ENCODE measurements at regions not wholly inside any gene's neighbourhood (a gene's known extent, or its start where the extent isn't known, plus 50 kb on each side); places are given as distances from the start of the nearest gene placed in this dataset.

- H3K4me3 Mint-ChIP-seq = no peak overlapping the region
- H3K27me3 Mint-ChIP-seq (ENCODE audit: insufficient read depth) = peaks cover 13% of the 10 kb centered on the region
- H3K4me1 Mint-ChIP-seq = peaks cover 6% of the 10 kb centered on the region
Observed at GRCh38 chr9:96045811-96046210, 170.3 kb downstream of the ERCC6L2 start.

DNA sequence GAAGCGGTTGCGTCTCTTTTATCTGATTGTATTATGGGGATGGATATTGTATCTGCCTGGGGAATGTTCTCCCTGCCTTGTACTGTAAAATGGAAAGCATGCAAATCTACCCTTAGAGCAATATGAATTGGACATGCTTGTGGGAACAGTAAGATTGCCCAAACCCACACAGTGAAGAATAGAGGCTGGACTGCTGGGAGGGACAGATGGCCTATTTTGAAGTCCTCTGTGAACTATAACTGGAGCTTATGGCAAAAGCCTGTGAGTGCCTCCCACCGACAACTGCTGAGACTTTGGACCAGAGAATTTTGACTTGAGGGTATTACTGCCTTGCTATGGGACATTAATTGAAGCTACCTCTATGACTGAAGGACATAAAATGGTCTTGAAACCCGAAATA, 168.9 kb downstream of the ERCC6L2 start:
- no peak overlapping the region for H3K27ac Mint-ChIP-seq
- no peak for DNase-seq
- peaks cover 2% of the 10 kb centered on the region for H3K36me3 Mint-ChIP-seq (ENCODE audit: low read depth)
- H3K9me3 Mint-ChIP-seq = no peaks in the 10 kb centered on the region
- Histone ChIP-seq H3K9me3 (ENCODE audit: control insufficient read depth, low read length) (no peaks in the 10 kb centered on the region), H3K27me3 (ENCODE audit: control insufficient read depth, insufficient read depth, low read length, poor library complexity, severe bottlenecking) (no peaks in the 10 kb centered on the region), H3K4me1 (ENCODE audit: control insufficient read depth, insufficient read depth, low read length) (peaks cover 4% of the 10 kb centered on the region), H3K9ac (ENCODE audit: extremely low read depth, low read length, poor library complexity, severe bottlenecking) (no peak overlapping the region), H3K27ac (ENCODE audit: low read depth, low read length) (no peak overlapping the region), H3K4me3 (ENCODE audit: low read length) (no peak overlapping the region), H3K36me3 (ENCODE audit: control insufficient read depth, insufficient read depth, low read length) (no peaks in the 10 kb centered on the region)
- H3K4me1 Mint-ChIP-seq = peaks cover 10% of the 10 kb centered on the region
- peaks cover 13% of the 10 kb centered on the region for H3K27me3 Mint-ChIP-seq (ENCODE audit: insufficient read depth)
- TF ChIP-seq, protein P1, sequence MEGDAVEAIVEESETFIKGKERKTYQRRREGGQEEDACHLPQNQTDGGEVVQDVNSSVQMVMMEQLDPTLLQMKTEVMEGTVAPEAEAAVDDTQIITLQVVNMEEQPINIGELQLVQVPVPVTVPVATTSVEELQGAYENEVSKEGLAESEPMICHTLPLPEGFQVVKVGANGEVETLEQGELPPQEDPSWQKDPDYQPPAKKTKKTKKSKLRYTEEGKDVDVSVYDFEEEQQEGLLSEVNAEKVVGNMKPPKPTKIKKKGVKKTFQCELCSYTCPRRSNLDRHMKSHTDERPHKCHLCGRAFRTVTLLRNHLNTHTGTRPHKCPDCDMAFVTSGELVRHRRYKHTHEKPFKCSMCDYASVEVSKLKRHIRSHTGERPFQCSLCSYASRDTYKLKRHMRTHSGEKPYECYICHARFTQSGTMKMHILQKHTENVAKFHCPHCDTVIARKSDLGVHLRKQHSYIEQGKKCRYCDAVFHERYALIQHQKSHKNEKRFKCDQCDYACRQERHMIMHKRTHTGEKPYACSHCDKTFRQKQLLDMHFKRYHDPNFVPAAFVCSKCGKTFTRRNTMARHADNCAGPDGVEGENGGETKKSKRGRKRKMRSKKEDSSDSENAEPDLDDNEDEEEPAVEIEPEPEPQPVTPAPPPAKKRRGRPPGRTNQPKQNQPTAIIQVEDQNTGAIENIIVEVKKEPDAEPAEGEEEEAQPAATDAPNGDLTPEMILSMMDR (conservative IDR thresholded peaks at IDR 0.05) = no peak
- 88 to 95% methylated on average over 4 of the region's 4 CpGs for WGBS, 2 experiments (ENCODE audit: insufficient coverage in 1 of 2, insufficient read length in 1 of 2)
- H3K4me3 Mint-ChIP-seq = no peak overlapping the region

More at GRCh38 chr9:96045811-96046210, 170.3 kb downstream of the ERCC6L2 start:
- no peak overlapping the region for H3K4me3 ChIP-seq (ENCODE audit: low read length)
- H3K9me3 ChIP-seq (ENCODE audit: control insufficient read depth, low read length) = no peaks in the 10 kb centered on the region
- Mint-ChIP-seq H3K9me3 (no peaks in the 10 kb centered on the region), H3K36me3 (ENCODE audit: low read depth) (no peaks in the 10 kb centered on the region), H3K27ac (no peak overlapping the region)
- no peak overlapping the region for H3K9ac ChIP-seq (ENCODE audit: extremely low read depth, low read length, poor library complexity, severe bottlenecking)
- peaks cover 4% of the 10 kb centered on the region for H3K4me1 ChIP-seq (ENCODE audit: control insufficient read depth, insufficient read depth, low read length)
- no peaks in the 10 kb centered on the region for H3K36me3 ChIP-seq (ENCODE audit: control insufficient read depth, insufficient read depth, low read length)
- no peak for DNase-seq
- WGBS, 2 experiments (ENCODE audit: insufficient coverage in 1 of 2, insufficient read length in 1 of 2) = 96 to 100% methylated on average over 3 to 5 of the region's 5 CpGs
- no peaks in the 10 kb centered on the region for H3K27me3 ChIP-seq (ENCODE audit: control insufficient read depth, insufficient read depth, low read length, poor library complexity, severe bottlenecking)
- H3K27ac ChIP-seq (ENCODE audit: low read depth, low read length) = no peak overlapping the region
- TF ChIP-seq, protein P1 (conservative IDR thresholded peaks at IDR 0.05) = no peak

- no peaks in the 10 kb centered on the region for H3K4me1 ChIP-seq (ENCODE audit: control insufficient read depth, insufficient read depth, low read length)
- H3K4me3 ChIP-seq (ENCODE audit: low read length) = no peak overlapping the region
- no peaks in the 10 kb centered on the region for H3K36me3 ChIP-seq (ENCODE audit: control insufficient read depth, insufficient read depth, low read length)
- Mint-ChIP-seq H3K4me1 (peaks cover 5% of the 10 kb centered on the region), H3K27ac (no peak overlapping the region), H3K9me3 (peaks cover 23% of the 10 kb centered on the region), H3K27me3 (ENCODE audit: insufficient read depth) (peaks cover 31% of the 10 kb centered on the region), H3K36me3 (ENCODE audit: low read depth) (peaks cover 6% of the 10 kb centered on the region), H3K4me3 (no peak overlapping the region)
- no peak overlapping the region for H3K27ac ChIP-seq (ENCODE audit: low read depth, low read length)
- TF ChIP-seq, protein P1 (conservative IDR thresholded peaks at IDR 0.05) = no peak
- H3K27me3 ChIP-seq (ENCODE audit: control insufficient read depth, insufficient read depth, low read length, poor library complexity, severe bottlenecking) = no peaks in the 10 kb centered on the region
- no peak overlapping the region for H3K9ac ChIP-seq (ENCODE audit: extremely low read depth, low read length, poor library complexity, severe bottlenecking)
- 77 to 79% methylated on average over 15 to 21 of the region's 21 CpGs for WGBS, 2 experiments (ENCODE audit: insufficient coverage in 1 of 2, insufficient read length in 1 of 2)
- peaks cover 7% of the 10 kb centered on the region for H3K9me3 ChIP-seq (ENCODE audit: control insufficient read depth, low read length)
- DNase-seq = no peak
Observed at GRCh38 chr9:96040591-96041461, 165.3 kb downstream of the ERCC6L2 start.

All from endodermal cell (in vitro differentiated cells).